Right lobe of liver (tissue), 6 donors: ENCODE measurements at regions not wholly inside any gene's neighbourhood (a gene's known extent, or its start where the extent isn't known, plus 50 kb on each side); places are given as distances from the start of the nearest gene placed in this dataset.

Experiments
- ATAC-seq, 4 donors: fragments of 200-7000 bp; cut with Tn5 transposase; one replicate each; pipeline ENCODE4 v1.9.1; 2020; ENCODE audit warnings: mild to moderate bottlenecking in 4 of 4, moderate library complexity in 4 of 4
- DNase-seq, 3 donors: peaks; one replicate each; pipeline ENCODE4 v3.0.0-alpha.2; 2020
- H3K27ac ChIP-seq, 3 donors: fragments of 200-600 bp; one replicate each; pipeline ENCODE4 v1.8.0; 2022
- H3K27me3 ChIP-seq, 2 donors: fragments of 200-600 bp; one replicate each; pipeline ENCODE4 v1.8.0; 2022
- H3K36me3 ChIP-seq, 4 donors: fragments of 200-600 bp; sonication (generic) in 1 of 4; one replicate each; pipeline versions ENCODE4 v1.5.1 to v1.8.0; 2017 to 2022; ENCODE audit warnings: control low read depth in 1 of 4
- H3K4me1 ChIP-seq, 4 donors: fragments of 200-600 bp; sonication (generic) in 1 of 4; one replicate each; pipeline versions ENCODE4 v1.5.1 to v1.8.0; 2017 to 2022; ENCODE audit warnings: control low read depth in 1 of 4
- H3K4me3 ChIP-seq, 3 donors: fragments of 200-600 bp; one replicate each; pipeline ENCODE4 v1.8.0; 2022
- H3K9me3 ChIP-seq, 4 donors: fragments of 200-600 bp; sonication (generic) in 1 of 4; one replicate each; pipeline versions ENCODE4 v1.5.1 to v1.8.0; 2017 to 2022; ENCODE audit warnings: control low read depth in 1 of 4
- POLR2A ChIP-seq: fragments of 450-650 bp; IDR thresholded peaks from one replicate; pipeline ENCODE4 v1.6.1; 2017; ENCODE audit warnings: antibody characterized with exemption, mild to moderate bottlenecking
- WGBS: methylation state at CpG from one replicate; pipeline ENCODE4 v1.1.6; 2018; ENCODE audit warnings: low coverage, low lambda C conversion rate; ENCODE audit not compliant: insufficient coverage; ENCODE audit errors: missing lambda C conversion rate; 5-methylcytosine and 5-hydroxymethylcytosine counted together
- intact Hi-C, 2 donors: fragments of 100-400 bp; cut with DNase I; formaldehyde crosslinking; loops; one replicate each; pipeline versions ENCODE4 v1.11.2 to v1.14.1; 2022
- TF ChIP-seq, protein P1 (sequence below), 4 donors: fragments of 200-600 bp in 3 of 4; fragments of 450-650 bp in 1 of 4; IDR thresholded peaks; one replicate each; pipeline versions ENCODE4 v1.5.1 to v1.8.0; 2016 to 2022; ENCODE audit warnings: antibody characterized with exemption in 4 of 4, mild to moderate bottlenecking in 2 of 4
- donor health status: DM: no; HTN: yes; CAD: no.
- donor health status: DM: no; HTN: no; CAD: no.
- donor health status: DM: no; HTN: no; CAD: no.
- donor health status: DM: no; HTN: yes; CAD: no.
- donor health status: DM: no; HTN: yes; CAD: no.

DNA sequence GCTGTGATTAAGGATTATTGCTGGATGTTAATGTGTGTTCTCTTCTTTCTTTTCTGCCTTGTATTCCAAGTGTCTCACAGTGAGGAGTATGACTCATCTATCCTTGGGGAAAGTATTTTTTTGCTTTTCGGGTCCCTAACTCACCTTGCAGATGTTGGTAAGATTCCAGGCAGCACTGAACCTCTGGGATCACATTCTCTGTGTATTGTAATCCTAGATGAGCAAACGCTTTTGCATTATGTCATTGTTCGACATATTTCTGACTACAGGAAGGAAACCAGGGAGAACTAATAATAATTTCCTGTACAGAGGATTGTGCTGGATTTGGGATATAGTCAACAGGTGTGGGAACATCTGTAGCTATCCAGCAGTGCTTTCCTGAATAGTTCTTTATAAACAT is 246.1 kb upstream of the TUT7 start:
- intact Hi-C loops, result no loop called here
- Histone ChIP-seq H3K36me3 (no peaks in the 10 kb centered on the region), H3K4me1 (no peaks in the 10 kb centered on the region), H3K4me3 (no peak overlapping the region), H3K27ac (no peak overlapping the region), H3K27me3 (no peaks in the 10 kb centered on the region), H3K9me3 (no peaks in the 10 kb centered on the region)
- WGBS, result 31% methylated on average over 3 of the region's 3 CpGs
- DNase-seq, result no peak
- TF ChIP-seq POLR2A, result no peak
- TF ChIP-seq, protein P1, sequence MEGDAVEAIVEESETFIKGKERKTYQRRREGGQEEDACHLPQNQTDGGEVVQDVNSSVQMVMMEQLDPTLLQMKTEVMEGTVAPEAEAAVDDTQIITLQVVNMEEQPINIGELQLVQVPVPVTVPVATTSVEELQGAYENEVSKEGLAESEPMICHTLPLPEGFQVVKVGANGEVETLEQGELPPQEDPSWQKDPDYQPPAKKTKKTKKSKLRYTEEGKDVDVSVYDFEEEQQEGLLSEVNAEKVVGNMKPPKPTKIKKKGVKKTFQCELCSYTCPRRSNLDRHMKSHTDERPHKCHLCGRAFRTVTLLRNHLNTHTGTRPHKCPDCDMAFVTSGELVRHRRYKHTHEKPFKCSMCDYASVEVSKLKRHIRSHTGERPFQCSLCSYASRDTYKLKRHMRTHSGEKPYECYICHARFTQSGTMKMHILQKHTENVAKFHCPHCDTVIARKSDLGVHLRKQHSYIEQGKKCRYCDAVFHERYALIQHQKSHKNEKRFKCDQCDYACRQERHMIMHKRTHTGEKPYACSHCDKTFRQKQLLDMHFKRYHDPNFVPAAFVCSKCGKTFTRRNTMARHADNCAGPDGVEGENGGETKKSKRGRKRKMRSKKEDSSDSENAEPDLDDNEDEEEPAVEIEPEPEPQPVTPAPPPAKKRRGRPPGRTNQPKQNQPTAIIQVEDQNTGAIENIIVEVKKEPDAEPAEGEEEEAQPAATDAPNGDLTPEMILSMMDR (IDR thresholded peaks at IDR 0.05), result no peak
- ATAC-seq, result no peak

DNA sequence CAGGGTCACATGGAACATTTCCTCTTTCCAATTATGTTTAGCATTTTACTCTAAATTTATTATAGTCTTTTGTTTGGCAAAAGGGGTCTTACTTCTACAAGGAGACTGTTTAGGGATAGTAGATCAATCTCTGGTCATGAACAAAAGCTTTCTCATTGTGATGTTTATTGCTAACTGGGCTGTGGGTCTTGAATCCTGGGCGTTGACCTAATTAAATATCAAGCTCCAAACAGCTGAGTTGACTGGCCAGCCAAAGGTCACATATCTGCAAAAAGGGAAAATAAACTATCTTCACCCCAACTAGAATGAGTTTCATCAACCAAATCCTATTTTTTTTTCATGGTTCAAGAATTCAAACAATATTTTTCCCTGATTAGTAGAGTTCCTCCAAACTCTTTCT is 245.4 kb upstream of the TUT7 start:
- H3K27me3 ChIP-seq, result no peaks in the 10 kb centered on the region
- H3K27ac ChIP-seq, result no peak overlapping the region
- intact Hi-C loops, result no loop called here
- H3K36me3 ChIP-seq, result no peaks in the 10 kb centered on the region
- H3K4me3 ChIP-seq, result no peak overlapping the region
- H3K9me3 ChIP-seq, result no peaks in the 10 kb centered on the region
- H3K4me1 ChIP-seq, result no peaks in the 10 kb centered on the region
- TF ChIP-seq, protein P1 (IDR thresholded peaks at IDR 0.05), result no peak
- no peak for TF ChIP-seq POLR2A
- WGBS, result 30% methylated on average over 1 of the region's 1 CpG
- ATAC-seq (peak in 1 of 4 donors; percentile 73), DNase-seq (no peak)

GRCh38 chr9:86598411-86599239 is 244.4 kb upstream of the TUT7 start:
- no peak for TF ChIP-seq POLR2A
- TF ChIP-seq, protein P1 (IDR thresholded peaks at IDR 0.05), result no peak
- WGBS, result 27% methylated on average over 10 of the region's 10 CpGs
- no peak for ATAC-seq

DNA sequence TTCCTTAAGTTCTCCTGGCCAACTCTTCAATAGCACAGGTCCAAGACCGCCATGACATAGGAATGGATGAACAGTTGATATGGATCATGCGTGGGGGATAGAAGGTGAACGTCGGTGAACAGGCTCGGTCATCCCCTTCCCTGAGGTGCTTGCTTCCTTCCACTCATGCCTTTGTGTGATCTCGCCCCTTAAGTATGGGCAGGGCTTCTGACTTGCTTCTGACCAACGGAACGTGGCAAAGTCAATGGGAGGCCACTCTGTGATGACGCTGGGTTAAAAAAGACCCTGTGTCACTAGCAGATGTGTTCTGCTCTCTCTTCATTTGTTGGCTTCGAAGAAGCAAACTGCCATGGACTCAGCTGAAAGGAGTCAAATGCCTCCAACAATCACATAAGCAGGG is 240.5 kb upstream of the TUT7 start:
- intact Hi-C loops, result no loop called here
- WGBS, result 94% methylated on average over 6 of the region's 10 CpGs
- TF ChIP-seq, protein P1 (IDR thresholded peaks at IDR 0.05), result no peak
- no peak for TF ChIP-seq POLR2A
- Histone ChIP-seq H3K27me3 (no peaks in the 10 kb centered on the region), H3K36me3 (no peaks in the 10 kb centered on the region), H3K4me1 (no peaks in the 10 kb centered on the region), H3K4me3 (no peak overlapping the region), H3K9me3 (no peaks in the 10 kb centered on the region), H3K27ac (no peak overlapping the region)
- ATAC-seq (no peak), DNase-seq (no peak)

More at GRCh38 chr9:86598411-86599239, 244.4 kb upstream of the TUT7 start:
- Histone ChIP-seq H3K36me3 (no peaks in the 10 kb centered on the region), H3K27ac (no peak overlapping the region), H3K4me1 (no peaks in the 10 kb centered on the region), H3K9me3 (no peaks in the 10 kb centered on the region), H3K27me3 (no peaks in the 10 kb centered on the region), H3K4me3 (no peak overlapping the region)
- DNase-seq, result no peak
- intact Hi-C loops, result no loop called here
